ENCODE measurements at regions not wholly inside any gene's neighbourhood (a gene's known extent, or its start where the extent isn't known, plus 50 kb on each side); places are given as distances from the start of the nearest gene placed in this dataset.
"Not testable (repeated sequence)": the region's sequence is repeated elsewhere in the genome, so short reads cannot be mapped to it uniquely, and the experiment has no call there.

DNA sequence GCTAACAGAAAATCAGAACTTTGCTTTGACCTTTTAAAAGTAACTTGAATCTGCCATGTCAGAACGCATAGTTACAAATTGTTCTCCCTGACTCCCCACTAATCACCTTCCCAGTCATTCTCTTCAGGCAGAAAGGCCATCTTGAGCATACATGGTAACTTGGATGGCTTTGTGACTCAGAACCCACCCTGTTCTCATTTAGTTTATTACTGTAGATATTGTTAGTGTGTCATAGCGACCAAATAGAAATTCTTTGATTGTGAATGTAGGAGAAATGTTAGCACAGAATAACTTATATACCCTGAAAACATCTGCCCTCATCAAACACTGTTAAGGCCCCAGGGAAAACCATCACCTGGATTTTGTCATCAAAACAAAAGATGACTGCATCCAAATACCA lies 382.0 kb downstream of the MAGEB5 start:
- DNase-seq (ENCODE audit: low spot score) = no peak

DNA sequence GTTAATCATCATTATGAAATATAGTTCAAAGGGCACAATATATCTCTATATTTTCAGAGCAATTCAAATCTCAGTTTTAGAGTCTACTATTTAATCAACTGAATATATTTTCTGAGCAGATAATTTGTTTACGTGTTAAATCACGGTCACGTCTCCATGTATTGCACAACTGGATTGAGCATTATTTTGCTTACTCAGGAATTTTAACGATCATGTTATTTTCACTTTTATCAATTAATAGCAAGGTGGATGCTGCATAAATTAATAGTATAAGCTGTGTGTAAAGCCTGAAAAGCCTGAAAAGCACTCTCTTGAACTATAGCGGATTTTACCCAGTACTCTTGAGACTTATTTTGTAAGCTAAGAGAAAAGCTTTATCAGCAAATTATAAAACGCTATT lies 374.9 kb downstream of the MAGEB5 start:
- no peak for DNase-seq (ENCODE audit: low spot score)

DNA sequence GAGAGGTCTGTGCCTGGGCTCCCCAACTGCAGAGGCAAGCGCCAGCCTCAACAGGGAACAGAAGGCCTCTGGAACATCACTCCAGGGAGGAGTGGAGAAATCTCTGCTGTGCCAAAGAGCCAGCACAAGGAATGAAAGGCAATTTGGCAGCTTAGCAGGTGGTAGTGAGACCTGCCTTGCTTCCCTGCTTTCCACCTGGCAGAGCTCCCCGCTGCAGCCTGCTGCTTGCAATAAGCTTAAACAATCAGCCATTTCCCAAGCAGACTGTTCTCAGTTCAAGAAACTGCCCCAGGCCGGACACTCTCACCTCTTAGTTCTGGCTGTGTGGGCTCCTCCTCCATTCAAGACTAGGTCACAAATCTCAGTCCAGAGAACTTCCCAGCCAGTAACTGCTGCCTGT lies 370.6 kb downstream of the MAGEB5 start:
- DNase-seq (ENCODE audit: low spot score) = no peak

DNA sequence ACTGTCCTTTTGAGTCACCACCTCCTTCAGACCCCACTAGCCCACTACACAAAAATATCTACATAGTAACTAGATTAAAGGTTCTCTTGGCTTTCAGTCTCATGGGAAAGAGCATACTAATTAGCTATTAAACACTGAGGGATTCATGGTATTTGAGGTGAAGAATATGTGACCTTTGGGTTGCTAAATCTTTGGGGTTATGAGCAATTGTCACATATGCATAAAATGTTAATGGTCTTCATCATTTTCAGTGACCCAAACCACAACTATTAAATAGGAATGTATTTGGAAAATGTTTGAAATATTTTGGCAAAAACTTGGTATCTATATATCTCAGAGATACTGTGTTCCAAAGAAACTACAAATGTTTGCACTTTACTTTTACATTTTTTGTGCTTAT lies 365.1 kb downstream of the MAGEB5 start:
- no peak for DNase-seq (ENCODE audit: low spot score)

DNA sequence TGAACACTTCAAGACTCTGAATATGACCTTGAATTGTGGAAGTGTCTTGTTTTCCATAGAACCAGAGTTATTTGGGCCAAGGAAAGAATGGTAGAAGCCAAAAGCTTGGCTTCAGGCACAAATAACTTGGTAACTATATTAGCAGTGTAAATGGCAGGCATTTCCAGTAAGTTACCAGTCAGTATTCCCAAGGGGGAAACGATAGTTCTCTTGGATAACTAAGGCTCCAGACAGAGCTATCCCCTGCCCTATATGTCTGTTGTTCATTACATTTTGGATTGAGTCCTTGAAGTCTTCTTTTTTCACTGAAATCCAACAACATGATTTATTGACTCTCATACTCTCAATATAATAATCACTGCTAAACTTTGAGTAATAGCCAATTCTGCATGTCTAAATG lies 364.1 kb downstream of the MAGEB5 start:
- no peak for DNase-seq (ENCODE audit: low spot score)

DNA sequence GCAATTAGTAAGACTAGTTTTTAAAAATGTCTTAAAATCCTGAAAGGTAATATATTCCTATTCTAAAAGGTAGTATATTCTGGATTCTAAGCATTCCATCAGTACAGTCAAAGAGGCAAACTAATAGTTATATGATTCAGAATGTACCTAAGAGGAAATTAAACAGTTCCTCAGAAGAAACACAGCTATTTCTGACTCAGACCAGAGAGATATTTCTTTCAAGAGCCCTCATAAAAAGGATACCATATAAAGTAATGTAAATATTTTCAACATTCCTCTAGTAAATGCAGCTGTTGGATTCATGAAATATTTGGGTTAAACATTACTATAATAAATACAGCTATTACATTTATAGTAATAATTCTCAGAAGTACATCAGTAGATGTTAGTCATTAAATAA lies 358.3 kb downstream of the MAGEB5 start:
- no peak for DNase-seq (ENCODE audit: low spot score)

DNA sequence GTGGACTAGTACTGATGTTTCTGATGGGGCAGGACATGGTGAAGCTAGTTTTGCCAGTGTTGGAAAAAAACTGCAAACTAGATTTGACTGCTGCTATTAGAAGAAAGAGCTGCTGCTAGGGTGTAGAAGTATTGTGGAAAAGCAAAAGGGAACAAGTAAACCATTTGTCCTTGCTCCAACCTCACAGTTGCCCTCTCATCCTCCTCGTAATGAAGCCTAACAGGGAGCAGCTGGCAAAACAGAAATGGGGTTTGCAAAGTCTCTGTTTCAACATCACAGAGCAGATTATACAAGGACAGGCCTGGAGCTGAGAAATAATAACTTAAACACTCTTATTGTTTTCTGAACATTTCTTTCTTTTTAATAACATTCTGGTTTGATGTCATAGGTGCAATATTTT lies 346.2 kb downstream of the MAGEB5 start:
- DNase-seq (ENCODE audit: low spot score) = no peak

DNA sequence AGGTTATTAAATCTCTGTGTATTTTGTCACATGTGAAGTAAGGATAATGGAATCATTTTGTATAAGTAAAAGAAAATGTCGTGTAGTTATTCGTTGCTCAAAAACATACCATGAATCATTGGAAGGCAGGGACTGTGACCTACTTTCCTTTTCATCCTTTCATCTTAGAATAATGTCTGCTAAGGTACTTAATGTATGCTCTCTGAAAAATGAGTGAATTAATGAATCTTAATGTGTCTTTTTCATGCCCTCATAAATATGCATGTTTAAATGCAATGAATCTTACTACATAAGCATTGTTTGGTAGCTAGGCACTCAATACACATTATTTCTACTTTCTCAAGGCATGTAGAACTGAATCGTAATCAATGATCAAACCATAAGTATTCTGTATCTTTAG lies 343.9 kb downstream of the MAGEB5 start:
- DNase-seq (ENCODE audit: low spot score) = no peak

DNA sequence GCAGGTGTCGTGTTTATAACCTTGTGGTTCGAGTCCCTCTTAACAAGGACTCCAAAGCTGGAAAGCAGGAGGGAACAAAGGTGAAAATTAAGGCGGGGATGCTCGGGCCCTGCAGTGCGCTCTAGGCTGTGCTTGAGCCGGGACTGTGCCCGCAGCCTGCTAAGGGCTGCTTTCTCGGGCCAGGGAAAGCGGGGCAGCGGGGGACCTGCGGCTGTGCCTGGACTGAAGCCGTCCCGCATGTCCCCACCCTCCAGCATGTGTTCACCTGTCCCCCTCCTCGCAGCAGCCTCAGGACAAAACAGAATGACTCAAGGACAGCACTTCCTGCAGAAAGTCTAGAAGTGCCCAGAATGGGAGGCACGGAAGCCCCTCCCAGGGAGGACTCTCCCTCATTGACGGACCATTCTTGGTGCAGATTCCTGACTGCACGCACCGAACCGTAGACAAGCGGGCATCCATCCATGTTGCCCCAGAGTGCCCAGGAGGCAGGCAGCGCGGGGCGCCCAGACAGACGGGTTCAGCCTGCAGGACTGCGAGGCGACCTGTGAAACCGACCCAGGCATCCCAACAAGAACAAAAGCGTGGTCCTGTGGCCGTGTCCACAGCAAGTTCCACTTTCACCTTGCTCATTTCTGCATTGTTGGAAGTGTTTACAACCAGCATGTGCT lies 342.9 kb downstream of the MAGEB5 start:
- DNase-seq (ENCODE audit: low spot score) = no peak

DNA sequence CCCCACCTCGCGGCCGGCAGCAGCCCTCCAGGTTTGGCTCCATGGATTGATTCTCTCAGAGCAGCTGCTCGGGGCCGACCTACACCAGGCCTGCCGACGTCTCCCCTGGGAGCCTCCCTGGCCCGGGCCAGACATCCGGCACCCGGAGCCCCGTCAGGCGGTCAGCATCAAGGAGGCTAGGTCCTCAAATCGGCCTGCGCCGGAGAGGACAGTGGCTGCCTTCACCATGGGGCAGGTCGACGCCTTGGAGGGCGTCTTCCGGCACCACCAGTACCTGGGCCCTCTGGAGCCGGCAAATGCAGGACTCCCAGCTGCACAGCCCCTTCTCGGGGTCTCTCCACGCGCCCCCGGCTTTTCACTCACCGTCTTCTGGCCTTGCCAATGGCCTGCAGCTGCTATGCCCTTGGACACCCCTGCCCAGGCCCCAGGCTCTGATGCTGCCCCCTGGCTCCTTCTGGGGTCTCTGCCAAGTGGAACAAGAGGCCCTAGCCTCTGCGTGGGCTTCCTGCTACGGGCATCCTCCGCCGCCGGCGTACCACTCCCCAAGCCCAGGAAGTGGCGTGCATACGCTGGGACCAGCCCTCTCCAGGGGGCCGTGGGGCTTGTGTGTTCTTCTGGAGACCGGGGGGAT lies 341.8 kb downstream of the MAGEB5 start:
- no peak for DNase-seq (ENCODE audit: low spot score)

DNA sequence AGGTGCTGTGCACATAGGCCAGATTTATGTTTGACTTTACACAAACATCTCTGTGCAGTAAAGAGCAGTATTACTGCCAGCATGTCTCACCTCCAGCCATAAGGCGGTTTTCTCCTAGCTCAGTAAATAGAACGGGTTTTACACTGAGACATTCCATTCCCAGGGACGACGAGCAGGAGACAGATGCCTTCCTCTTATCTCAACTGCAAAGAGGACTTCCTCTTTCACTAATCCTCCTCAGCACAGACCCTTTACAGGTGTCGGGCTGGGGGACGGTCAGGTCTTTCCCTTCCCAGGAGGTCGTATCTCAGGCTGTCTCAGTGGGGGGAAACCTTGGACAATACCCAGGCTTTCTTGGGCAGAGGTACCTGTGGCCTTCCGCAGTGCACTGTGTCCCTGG lies 309.8 kb downstream of the MAGEB5 start:
- DNase-seq (ENCODE audit: low spot score) = not testable (repeated sequence)

DNA sequence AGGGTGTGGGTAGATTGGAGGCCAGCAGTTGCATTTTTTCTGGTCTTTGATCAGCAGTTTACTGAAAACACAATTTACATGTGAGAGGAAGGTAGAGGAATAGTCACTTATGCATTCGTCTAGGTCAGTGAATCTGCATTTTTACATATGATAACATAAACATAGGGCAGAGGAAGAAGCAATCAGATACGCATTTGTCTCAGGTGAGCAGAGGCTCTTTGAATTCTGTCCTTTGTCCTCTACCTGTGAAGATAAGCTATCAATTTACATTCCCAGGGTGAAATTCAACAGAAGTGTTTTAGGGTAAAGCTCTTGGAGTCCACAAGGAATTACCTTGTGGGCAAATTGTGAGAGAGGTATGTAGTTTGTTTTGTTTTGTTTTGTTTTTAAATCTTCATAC lies 306.5 kb downstream of the MAGEB5 start:
- no peak for DNase-seq (ENCODE audit: low spot score)

DNA sequence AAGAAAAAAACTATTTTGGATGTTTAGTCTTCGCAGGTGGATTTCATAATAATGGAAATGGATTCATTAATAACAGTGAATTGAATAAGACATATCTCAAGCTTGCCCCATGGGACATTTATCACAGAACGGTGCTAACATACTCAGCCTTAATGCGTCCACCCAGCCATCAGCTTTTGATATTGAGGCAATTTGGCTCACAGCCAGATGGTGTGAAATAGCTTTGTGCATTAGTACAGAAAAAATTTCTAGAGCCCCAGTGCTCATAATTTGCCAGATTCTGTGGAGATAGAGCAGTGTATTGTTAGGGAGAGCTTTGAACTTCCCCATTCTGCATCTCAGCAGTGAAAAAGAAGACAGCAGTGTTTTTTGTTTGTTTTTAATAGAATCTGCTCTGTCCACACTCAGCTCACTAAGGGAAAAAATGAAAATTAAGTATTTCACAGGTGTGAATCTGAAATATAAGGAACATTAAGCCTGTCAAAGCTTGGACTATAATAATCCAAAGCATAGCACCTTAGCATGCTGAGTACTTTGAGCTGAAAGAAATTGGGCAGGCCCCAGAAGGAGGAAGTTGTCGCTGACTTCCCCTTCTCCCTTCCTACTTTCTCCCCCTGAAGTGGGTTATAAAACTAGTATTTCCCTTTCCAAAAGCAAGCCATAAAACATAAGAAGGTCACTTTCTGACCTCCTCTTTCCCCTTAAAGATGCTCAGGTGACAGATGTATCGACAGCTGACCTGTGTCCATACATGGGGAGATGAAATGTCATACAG lies 295.8 kb downstream of the MAGEB5 start:
- no peak for DNase-seq (ENCODE audit: low spot score)

DNA sequence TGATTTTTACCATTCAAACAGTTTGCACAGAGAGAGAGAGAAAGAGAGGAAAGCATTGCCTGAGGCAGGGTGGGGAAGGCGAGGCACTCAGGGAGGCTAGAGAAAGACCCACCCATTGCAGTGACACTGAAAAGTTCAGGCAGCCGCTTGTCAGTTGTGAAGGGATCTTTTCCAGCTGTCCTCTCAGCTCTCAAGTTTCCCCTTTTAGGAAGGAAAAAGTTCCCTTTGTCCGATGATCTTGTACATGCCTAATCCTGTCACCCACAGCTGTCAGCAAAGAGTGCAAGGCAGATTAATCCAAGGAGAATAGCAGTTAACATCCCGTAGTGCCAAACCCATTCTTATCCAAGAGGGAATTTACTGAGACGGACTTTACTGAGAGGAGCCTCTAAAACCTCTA lies 255.0 kb downstream of the MAGEB5 start:
- no peak for DNase-seq (ENCODE audit: low spot score)

DNA sequence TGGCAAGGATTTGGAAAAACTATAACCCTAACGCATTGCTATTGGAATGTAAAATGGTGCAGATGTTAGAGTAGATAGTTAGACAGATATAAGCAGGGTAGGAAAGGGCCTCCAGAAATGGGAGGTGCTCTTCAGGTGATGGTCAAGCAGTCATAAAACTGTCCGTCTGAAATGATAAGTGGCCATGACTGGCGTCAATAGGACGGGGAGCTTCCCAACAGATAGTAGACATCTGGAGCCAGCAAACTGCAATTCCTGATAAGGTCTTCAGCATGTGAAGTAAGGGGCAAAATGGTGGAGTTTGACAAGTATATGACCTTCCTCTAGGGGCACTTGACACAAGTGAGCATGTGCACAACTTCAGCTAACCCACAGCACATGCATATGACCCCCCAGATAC lies 250.4 kb downstream of the MAGEB5 start:
- no peak for DNase-seq (ENCODE audit: low spot score)

DNA sequence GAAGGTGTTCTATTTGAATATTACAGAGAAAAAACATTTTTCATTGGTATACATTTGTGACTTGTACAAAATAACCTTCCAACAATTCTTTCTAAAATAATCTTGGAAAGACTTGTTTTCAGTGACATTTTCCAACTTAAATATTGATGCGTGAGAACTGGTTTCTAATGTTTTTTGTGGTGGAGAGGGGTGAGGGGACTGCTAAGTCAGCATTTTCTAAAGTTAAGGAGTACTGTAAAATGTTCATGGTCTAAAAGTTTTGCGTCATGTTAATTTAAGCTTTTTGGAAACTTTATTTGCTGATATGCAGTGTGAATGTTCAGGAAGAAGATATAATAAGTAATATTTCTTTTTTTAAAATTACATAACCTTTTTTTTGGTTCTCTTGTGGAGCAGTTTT lies 229.3 kb downstream of the MAGEB5 start:
- DNase-seq (ENCODE audit: low spot score) = no peak

DNA sequence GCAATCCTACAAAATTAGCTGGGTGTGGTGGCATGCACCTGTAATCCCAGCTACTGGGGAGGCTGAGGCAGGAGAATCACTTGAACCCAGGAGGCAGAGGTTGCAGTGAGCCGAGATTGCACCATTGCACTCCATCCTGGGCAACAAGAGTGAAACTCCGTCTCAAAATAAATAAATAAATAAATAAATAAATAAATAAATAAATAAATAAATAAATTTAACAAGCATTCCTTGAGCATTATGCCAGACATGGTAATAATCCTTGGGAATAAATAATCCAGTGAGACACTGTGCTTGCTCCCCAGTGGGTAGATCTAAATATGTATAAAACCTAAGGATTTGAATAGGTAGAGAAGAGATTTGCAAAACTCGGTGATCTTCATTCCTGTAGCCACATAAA lies 228.4 kb downstream of the MAGEB5 start:
- not testable (repeated sequence) for DNase-seq (ENCODE audit: low spot score)

DNA sequence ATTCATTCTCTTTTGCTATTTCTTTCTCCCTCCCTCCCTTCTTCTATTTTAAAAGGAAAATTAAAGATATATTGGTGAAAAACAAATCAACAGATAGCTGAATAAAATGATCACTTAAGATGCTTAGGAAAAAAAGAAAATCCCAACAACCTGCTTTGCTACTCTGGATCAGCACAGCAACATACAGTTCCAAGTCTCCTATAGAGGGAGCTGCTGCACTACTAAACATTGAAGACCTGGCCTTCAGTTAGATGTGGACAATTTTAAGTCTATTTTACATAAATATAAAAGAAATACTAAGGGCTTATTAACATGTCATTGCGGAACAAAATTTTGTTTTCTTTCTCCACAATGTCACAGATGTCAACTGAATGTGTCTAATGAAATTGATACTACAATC lies 226.4 kb downstream of the MAGEB5 start:
- peak; percentile 3 for DNase-seq (ENCODE audit: low spot score)

DNA sequence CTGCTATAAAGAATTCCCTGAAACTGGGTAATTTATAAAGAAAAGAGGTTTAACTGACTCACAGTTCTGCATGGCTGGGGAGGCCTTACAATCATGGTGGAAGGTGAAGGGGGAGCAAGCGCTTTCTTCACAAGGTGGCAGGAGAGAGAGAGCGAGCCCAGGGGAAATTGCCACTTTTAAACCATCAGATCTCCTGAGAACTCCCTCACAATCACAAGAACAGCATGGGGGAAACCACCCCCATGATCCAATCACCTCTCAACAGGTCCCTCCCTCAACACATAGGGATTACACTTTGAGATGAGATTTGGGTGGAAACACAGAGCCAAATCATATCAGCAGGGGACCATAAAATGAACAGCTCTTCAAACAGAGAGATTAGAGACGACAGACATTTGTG lies 198.6 kb downstream of the MAGEB5 start:
- no peak for DNase-seq (ENCODE audit: low spot score)

DNA sequence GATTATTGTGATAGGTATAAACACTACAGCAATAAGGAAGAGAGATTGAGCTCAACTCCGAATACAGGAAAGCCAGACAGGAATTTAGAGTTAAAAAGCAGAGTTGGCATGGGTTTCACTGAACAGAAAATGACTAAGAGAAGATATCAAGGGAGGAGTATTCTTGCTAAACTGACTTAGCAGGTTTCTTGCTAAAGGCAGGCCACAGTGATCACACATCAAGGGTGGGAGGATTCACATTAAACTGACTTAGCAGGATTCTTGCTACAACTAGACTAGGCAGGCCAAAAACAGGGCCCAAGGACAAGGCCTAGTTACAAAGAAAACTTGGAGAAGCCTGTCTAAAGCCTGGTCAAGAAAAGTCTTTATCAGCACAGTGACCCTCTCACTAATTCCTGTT lies 195.1 kb downstream of the MAGEB5 start:
- no peak for DNase-seq (ENCODE audit: low spot score)

DNA sequence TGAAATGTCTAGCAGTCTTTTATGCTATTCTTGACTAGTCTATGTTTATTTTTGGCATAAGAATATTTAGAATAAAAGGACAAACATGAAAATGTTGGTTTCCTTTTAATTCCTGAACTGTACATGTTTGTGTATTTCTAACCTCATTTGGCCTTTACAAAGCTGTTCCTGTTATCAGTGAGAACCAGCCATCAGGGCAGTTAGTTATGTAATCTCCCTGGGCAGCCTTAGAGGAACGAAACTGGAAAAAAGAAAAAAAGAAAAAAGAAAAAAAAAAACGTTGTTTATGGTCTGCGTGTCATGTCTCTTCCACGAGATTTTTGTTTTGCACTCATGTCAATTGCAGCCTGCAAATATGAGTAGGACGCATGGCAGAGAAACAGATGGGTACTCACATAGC lies 193.7 kb downstream of the MAGEB5 start:
- no peak for DNase-seq (ENCODE audit: low spot score)

DNA sequence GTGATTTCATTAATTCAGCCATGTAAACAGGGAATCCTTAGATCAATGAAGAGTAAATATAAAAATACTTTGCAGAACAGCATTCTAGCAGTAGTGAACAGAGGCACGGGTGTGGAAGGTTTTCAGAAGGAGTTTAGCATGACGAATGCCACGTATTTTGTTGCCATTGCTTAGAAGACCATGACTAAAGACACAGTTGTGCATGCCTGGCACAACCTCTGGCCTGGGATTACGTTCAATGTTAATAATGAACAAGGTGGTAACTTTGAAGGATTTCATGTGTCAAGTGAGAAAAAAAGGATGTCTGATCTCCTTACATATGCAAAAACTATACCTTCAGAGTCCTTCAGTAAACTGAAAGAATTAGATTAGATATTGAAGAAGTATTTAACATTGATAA lies 171.9 kb downstream of the MAGEB5 start:
- no peak for DNase-seq (ENCODE audit: low spot score)

DNA sequence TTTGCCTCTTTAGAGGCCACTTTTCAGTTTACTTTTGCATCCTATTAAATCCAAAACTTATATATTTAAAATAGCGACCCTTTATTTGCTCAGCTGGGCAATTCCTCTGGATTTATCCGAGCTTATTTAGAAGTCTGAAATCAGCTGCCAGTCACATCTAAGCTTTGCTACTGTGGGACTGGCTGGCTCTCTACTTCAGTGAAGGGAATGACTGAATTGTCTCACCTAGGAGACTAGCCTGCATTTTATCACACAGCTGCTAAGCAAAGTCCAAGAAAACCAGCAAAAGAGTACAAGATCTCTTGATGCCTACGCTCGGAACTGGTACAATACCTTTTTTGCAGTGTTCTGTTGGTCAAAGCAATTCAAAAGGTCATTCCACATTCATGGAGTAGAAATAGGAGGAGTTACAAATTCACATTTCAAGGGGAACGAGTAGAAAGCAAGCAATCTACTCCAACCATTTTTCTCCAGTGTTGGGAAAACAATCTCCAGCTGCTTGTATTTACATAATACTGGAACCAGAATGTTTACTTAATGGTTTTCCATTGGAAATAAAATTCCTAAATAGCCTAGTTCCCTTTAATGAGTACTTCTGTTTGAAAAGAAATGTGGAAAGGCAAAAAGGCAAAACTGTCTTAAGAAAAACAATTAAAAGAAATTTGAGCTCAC lies 160.2 kb downstream of the MAGEB5 start:
- no peak for DNase-seq (ENCODE audit: low spot score)
